ENCODE measurements at regions not wholly inside any gene's neighbourhood (a gene's known extent, or its start where the extent isn't known, plus 50 kb on each side); places are given as distances from the start of the nearest gene placed in this dataset.

DNA sequence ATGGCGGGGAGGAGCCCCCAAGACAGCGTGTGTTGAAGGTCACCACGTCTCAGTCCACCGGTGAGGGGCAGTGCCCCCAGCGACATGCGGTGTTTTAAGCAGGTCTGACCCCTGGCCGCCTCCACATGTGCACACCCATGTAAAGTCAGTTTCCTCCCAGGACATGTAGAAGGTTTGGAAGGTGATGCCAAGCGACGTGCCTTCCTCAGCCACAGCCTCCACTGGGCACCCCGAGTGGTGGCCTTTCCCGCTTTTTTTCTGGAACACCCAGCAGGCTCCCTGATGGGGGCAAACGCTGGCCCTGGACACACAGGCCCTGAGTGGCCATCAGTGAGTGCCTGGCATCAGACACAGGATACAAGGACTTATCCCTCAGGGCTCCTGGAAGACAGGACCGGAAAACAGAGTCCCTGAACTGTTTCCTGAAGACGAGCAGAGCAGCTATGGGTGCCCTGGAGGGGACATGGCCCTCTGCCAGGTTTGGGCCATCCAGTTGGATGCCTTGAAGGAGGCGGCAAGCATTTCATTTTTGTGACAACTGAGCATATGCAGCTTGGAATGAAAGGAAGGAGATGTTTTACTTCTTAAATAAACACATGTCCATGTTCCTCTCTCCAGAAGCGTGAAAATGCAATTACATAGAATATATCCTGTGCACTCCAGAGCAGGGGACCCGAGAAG lies 275.8 kb upstream of the IRX2 start:
- Histone ChIP-seq H4K20me1 (ENCODE audit: insufficient read depth) (no peaks in the 10 kb centered on the region), H3K4me2 (no peak overlapping the region), H3K9ac (no peak overlapping the region), H3K27me3 (ENCODE audit: insufficient read depth, low read depth) (no peaks in the 10 kb centered on the region), H2AFZ (ENCODE audit: low read depth) (no peak overlapping the region), H3K79me2 (ENCODE audit: insufficient read depth, low read depth) (no peaks in the 10 kb centered on the region), H3K27ac (no peak overlapping the region), H3K4me1 (ENCODE audit: low read depth, poor library complexity, severe bottlenecking) (no peaks in the 10 kb centered on the region), H3K36me3 (ENCODE audit: insufficient read depth) (no peaks in the 10 kb centered on the region), H3K4me3 (IDR thresholded peaks at IDR 0.05; ENCODE audit: insufficient read depth, low read depth, low read length) (no peak overlapping the region)
- TF ChIP-seq, protein P1, sequence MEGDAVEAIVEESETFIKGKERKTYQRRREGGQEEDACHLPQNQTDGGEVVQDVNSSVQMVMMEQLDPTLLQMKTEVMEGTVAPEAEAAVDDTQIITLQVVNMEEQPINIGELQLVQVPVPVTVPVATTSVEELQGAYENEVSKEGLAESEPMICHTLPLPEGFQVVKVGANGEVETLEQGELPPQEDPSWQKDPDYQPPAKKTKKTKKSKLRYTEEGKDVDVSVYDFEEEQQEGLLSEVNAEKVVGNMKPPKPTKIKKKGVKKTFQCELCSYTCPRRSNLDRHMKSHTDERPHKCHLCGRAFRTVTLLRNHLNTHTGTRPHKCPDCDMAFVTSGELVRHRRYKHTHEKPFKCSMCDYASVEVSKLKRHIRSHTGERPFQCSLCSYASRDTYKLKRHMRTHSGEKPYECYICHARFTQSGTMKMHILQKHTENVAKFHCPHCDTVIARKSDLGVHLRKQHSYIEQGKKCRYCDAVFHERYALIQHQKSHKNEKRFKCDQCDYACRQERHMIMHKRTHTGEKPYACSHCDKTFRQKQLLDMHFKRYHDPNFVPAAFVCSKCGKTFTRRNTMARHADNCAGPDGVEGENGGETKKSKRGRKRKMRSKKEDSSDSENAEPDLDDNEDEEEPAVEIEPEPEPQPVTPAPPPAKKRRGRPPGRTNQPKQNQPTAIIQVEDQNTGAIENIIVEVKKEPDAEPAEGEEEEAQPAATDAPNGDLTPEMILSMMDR (conservative IDR thresholded peaks at IDR 0.05; ENCODE audit: low read depth, low read length): no peak

GRCh38 chr5:3026651-3027050 lies 275.2 kb upstream of the IRX2 start:
- Histone ChIP-seq H3K79me2 (ENCODE audit: insufficient read depth, low read depth) (no peaks in the 10 kb centered on the region), H3K4me1 (ENCODE audit: low read depth, poor library complexity, severe bottlenecking) (no peaks in the 10 kb centered on the region), H3K4me3 (IDR thresholded peaks at IDR 0.05; ENCODE audit: insufficient read depth, low read depth, low read length) (no peak overlapping the region), H3K9ac (no peak overlapping the region), H3K36me3 (ENCODE audit: insufficient read depth) (no peaks in the 10 kb centered on the region), H3K27ac (no peak overlapping the region), H2AFZ (ENCODE audit: low read depth) (no peak overlapping the region), H3K27me3 (ENCODE audit: insufficient read depth, low read depth) (no peaks in the 10 kb centered on the region), H4K20me1 (ENCODE audit: insufficient read depth) (no peaks in the 10 kb centered on the region), H3K4me2 (no peak overlapping the region)
- TF ChIP-seq, protein P1 (conservative IDR thresholded peaks at IDR 0.05; ENCODE audit: low read depth, low read length): no peak

DNA sequence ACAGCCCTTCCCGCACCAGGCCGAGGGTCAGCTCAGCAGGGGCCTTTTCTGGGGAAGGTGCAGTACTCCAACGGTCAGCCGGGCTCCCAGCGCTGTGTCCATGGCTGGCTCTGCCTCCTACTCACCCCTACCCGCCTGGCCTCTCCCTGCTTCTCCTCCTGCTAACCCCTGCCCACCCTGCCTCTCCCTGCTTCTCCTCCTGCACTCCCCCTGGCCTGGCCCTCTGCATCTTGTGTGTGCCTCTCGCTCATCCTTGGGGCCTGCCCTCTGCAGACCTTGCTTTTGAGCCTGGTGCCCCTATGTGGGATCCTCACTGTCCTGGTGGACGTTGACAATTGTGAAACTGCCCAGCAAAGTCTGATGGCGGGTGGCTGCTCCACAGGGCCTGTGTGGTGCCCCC lies 274.6 kb upstream of the IRX2 start:
- no peak overlapping the region for H2AFZ ChIP-seq (ENCODE audit: low read depth)
- H3K79me2 ChIP-seq (ENCODE audit: insufficient read depth, low read depth): no peaks in the 10 kb centered on the region
- no peak overlapping the region for H3K4me2 ChIP-seq
- no peaks in the 10 kb centered on the region for H3K36me3 ChIP-seq (ENCODE audit: insufficient read depth)
- no peak overlapping the region for H3K9ac ChIP-seq
- H3K27ac ChIP-seq: no peak overlapping the region
- no peak overlapping the region for H3K4me3 ChIP-seq (IDR thresholded peaks at IDR 0.05; ENCODE audit: insufficient read depth, low read depth, low read length)
- H3K4me1 ChIP-seq (ENCODE audit: low read depth, poor library complexity, severe bottlenecking): no peaks in the 10 kb centered on the region
- no peaks in the 10 kb centered on the region for H4K20me1 ChIP-seq (ENCODE audit: insufficient read depth)
- H3K27me3 ChIP-seq (ENCODE audit: insufficient read depth, low read depth): no peaks in the 10 kb centered on the region
- TF ChIP-seq, protein P1 (conservative IDR thresholded peaks at IDR 0.05; ENCODE audit: low read depth, low read length): no peak

- no peak overlapping the region for H3K4me2 ChIP-seq
- no peaks in the 10 kb centered on the region for H3K27me3 ChIP-seq (ENCODE audit: insufficient read depth, low read depth)
- H3K79me2 ChIP-seq (ENCODE audit: insufficient read depth, low read depth): no peaks in the 10 kb centered on the region
- H4K20me1 ChIP-seq (ENCODE audit: insufficient read depth): no peaks in the 10 kb centered on the region
- TF ChIP-seq, protein P1 (conservative IDR thresholded peaks at IDR 0.05; ENCODE audit: low read depth, low read length): no peak
- no peak overlapping the region for H3K4me3 ChIP-seq (IDR thresholded peaks at IDR 0.05; ENCODE audit: insufficient read depth, low read depth, low read length)
- no peak overlapping the region for H3K27ac ChIP-seq
- H3K9ac ChIP-seq: no peak overlapping the region
- no peaks in the 10 kb centered on the region for H3K36me3 ChIP-seq (ENCODE audit: insufficient read depth)
- H2AFZ ChIP-seq (ENCODE audit: low read depth): no peak overlapping the region
- H3K4me1 ChIP-seq (ENCODE audit: low read depth, poor library complexity, severe bottlenecking): no peaks in the 10 kb centered on the region
These were observed 273.9 kb upstream of the IRX2 start for GRCh38 chr5:3025392-3025791.

All from KMS-11 (cell line).